GM12891 (cell line): ENCODE measurements at regions not wholly inside any gene's neighbourhood (a gene's known extent, or its start where the extent isn't known, plus 50 kb on each side); places are given as distances from the start of the nearest gene placed in this dataset.

Experiments
- DNase-seq: peaks from one replicate; pipeline ENCODE4 v3.0.0; 2011; ENCODE audit warnings: low spot score; ENCODE audit not compliant: insufficient read length
- FAIRE-seq: peaks from 2 replicates; lab custom pipeline; 2011; peaks lifted over from hg19 to GRCh38; lab: Jason Lieb, UNC
- PAX5 ChIP-seq: IDR thresholded peaks from 2 replicates; pipeline ENCODE4 v1.6.1; 2011; ENCODE audit warnings: low read length, moderate library complexity, mild to moderate bottlenecking; ENCODE audit not compliant: insufficient read depth, severe bottlenecking
- POLR2A ChIP-seq: IDR thresholded peaks from 2 replicates; pipeline ENCODE4 v1.6.1; 2011; ENCODE audit warnings: low read depth, low read length, control low read depth
- POLR2AphosphoS5 ChIP-seq: IDR thresholded peaks from 2 replicates; pipeline ENCODE4 v1.6.1; 2011; ENCODE audit warnings: low read depth, low read length, control low read depth
- POU2F2 ChIP-seq: IDR thresholded peaks from 2 replicates; pipeline ENCODE4 v1.6.1; 2011; ENCODE audit warnings: low read depth, mild to moderate bottlenecking, control low read depth, low read length, moderate library complexity
- SPI1 ChIP-seq: IDR thresholded peaks from 2 replicates; pipeline ENCODE4 v1.6.1; 2011; ENCODE audit warnings: low read depth, low read length, control low read depth
- TAF1 ChIP-seq: IDR thresholded peaks from 2 replicates; pipeline ENCODE4 v1.6.1; 2011; ENCODE audit warnings: low read depth, low read length, control low read depth

DNA sequence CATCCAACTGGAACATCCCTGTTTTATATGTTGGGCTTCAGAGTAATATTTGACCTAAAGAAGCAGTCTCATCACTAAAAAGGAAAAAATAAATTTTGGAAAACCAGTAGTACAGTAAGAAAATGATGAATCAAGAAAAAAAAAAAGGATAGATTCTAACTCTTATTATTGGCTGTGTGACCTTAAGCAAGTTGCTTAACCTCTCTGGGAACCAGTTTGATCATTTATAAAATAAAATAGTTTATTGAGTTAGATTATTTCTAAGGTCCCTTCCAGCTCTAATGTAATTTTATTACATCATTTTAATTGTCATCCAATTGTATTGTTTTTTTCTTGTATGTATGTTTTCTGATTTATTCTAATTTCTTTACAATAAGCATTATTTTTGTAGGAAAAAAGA is 127.0 kb downstream of the PRELID2 start:
- TF ChIP-seq PAX5 (no peak), TAF1 (no peak), POU2F2 (no peak), POLR2AphosphoS5 (no peak), SPI1 (no peak), POLR2A (no peak)
- FAIRE-seq (no peak), DNase-seq (no peak)

DNA sequence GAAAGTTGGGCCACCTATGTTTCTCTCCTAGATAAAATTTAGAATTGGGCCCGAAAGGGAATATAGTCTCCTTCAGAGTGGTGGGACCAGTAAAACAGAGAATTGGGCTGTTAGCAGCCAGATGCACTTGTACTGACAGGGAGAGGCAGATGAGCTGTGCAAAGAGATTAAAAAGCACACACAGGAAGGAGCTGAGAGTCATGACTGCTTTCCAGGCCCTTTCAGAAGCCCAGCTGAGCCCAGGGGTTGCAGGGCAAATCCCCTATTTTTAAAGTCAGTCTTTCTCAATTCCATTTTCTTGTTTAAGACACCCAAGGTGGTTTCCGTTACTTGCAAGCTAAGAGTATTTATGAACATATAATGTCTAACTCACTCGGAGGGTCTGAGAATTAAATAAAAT is 130.4 kb downstream of the PRELID2 start:
- TF ChIP-seq POLR2A (no peak), PAX5 (no peak), POU2F2 (no peak), TAF1 (no peak), SPI1 (no peak), POLR2AphosphoS5 (no peak)
- DNase-seq = no peak
- no peak for FAIRE-seq

DNA sequence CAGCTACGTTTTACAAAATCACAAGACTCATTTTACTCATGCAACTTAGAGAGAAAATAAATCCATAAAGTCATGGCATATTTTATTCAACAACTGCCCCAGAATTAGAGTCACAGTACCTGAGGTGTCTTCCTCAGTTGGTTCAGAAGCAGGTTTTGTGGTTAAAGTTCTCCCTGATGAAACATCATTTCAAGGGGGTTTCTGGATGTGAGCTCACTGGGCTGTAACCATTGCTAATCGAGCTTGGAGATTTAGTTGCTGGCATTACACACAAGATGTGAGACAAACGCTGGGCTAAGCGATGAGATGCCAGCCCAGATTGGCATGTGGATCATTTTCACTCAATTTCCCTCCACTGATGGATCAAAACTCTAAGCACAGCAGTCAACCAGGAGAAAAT is 131.3 kb downstream of the PRELID2 start:
- FAIRE-seq (no peak), DNase-seq (no peak)
- TF ChIP-seq POLR2A (no peak), POU2F2 (no peak)

GRCh38 chr5:145701404-145701803 is 133.7 kb downstream of the PRELID2 start:
- no peak for DNase-seq
- FAIRE-seq = no peak
- TF ChIP-seq POLR2A (no peak), TAF1 (no peak), POU2F2 (no peak), SPI1 (no peak)

DNA sequence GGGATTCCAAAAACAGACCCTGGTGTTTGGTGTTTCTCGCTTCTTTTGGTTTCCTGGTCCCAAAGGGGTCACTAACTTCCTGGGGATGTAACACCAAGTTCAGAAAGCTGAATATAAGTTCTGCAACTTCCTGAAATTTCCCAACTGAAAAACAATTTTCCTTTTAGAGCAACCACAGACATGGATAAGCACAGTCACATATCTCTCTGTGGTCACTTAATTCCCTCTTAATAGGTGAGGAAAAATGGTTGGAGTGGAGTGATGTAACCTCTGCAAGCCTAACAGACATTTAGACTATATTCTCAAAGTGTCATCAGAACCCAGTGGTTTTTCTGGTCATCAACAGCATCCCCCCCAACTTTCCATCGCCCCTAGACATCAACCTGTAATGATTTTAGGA is 135.3 kb downstream of the PRELID2 start:
- no peak for FAIRE-seq
- no peak for DNase-seq
- no peak for TF ChIP-seq PAX5
- TF ChIP-seq POLR2A = no peak
- TF ChIP-seq SPI1 = no peak
- TF ChIP-seq TAF1 = no peak
- no peak for TF ChIP-seq POLR2AphosphoS5
- TF ChIP-seq POU2F2 = no peak

DNA sequence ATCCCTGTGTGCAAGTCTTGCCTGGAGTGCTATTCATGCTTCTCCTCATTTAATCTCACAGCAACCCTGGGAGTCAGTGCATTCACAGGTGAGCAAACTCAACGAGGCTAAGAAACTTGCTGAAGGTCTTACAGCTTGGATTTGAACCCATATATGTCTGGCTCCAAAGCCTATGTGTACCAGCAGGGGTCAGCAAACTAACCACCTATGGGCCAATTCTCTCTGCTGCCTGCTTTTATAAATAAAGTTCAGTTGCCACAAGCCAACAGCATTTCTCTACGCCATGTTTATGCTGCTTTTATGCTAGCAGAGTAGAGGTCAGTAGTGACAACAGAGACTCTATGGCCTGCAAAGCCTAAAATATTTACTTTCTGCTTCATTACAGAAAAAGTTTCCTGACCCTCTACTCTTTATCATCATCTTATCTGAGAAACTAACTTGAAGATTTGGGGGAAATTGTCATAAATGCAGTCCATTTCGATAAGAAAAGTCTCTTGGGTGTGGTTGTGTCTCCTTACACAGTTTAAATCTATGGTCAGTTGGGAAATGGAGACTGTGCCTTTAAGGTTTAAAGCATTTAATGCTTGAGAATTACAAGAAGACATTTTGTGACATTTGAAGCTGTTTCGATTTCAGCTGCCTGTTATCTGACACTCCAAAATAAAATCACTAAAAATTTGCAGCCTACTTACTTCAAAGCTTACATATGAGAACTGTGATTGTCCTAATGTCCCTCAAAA is 137.7 kb downstream of the PRELID2 start:
- no peak for TF ChIP-seq SPI1
- no peak for TF ChIP-seq POLR2A
- no peak for TF ChIP-seq TAF1
- no peak for TF ChIP-seq PAX5
- TF ChIP-seq POU2F2 = no peak
- no peak for TF ChIP-seq POLR2AphosphoS5
- FAIRE-seq = peak; percentile 23
- peak; percentile 12 for DNase-seq

DNA sequence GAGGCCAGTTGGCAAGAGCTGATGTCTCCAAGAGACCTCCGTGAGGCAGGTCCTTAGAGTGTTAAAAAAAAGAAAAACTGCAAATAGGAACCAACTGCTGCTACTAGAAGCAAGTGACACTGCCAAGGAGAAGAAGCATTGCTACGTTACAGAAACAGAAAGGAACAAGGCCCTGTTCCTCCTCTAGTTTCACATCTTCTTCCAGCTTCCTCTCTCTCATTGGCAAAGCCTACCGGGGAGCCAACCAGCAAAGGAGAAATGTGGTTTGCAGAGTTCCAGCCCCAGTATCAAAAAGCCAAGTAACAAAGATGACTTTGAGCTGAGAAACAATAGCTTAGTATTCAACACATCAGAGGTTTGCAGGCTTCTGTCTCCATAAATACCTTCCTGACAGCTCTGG is 145.9 kb downstream of the PRELID2 start:
- TF ChIP-seq SPI1 (peak; percentile 52; the same call in 1 of the 2 replicates), POLR2A (no peak)
- FAIRE-seq (no peak), DNase-seq (no peak)

GRCh38 chr5:145687943-145688342 is 147.2 kb downstream of the PRELID2 start:
- no peak for FAIRE-seq
- TF ChIP-seq TAF1 = no peak
- no peak for TF ChIP-seq POLR2A
- no peak for TF ChIP-seq SPI1
- TF ChIP-seq POU2F2 = no peak
- no peak for TF ChIP-seq PAX5
- TF ChIP-seq POLR2AphosphoS5 = no peak
- DNase-seq = no peak

DNA sequence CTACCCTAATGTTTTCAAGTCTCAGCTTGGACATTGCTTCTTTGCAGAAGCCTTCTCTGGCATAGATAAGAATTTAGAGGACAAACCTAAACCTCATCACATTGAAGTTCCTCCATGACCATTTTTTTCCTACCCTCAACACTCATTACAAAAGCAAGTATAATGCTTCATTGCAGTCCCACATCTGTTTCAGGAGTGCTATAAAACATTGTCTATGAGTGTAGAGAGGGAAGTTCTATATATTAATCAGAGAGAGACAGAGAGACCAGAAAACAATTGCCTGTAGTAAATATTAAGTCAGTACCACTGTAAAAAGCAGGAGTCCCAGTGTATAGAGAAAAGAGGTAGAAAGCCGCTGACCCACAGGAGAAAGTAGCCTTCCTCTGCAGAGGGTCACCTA is 149.7 kb downstream of the PRELID2 start:
- FAIRE-seq (no peak), DNase-seq (no peak)
- TF ChIP-seq PAX5 (no peak), TAF1 (no peak), SPI1 (no peak), POU2F2 (no peak), POLR2A (no peak), POLR2AphosphoS5 (no peak)

DNA sequence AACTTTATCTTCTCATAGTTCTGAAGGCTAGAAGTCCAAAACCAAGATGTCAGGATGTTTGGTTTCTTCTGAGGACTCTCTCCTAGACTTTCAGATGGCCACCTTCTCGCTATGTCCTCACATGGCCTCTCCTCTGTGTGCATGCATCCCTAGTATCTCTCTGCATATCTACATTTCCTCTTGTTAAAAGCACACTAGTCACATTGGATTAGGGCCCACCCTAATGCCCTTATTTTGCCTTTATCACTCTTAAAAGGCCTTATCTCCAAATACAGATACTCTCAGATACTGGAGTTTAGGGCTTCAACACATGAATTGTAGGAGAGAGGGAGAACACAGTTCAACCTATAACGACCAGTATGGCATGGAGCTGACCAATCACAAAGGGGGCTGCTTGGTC is 151.7 kb downstream of the PRELID2 start:
- DNase-seq (no peak), FAIRE-seq (no peak)
- no peak for TF ChIP-seq TAF1
- no peak for TF ChIP-seq SPI1
- no peak for TF ChIP-seq POLR2AphosphoS5
- no peak for TF ChIP-seq PAX5
- no peak for TF ChIP-seq POU2F2
- TF ChIP-seq POLR2A = no peak

DNA sequence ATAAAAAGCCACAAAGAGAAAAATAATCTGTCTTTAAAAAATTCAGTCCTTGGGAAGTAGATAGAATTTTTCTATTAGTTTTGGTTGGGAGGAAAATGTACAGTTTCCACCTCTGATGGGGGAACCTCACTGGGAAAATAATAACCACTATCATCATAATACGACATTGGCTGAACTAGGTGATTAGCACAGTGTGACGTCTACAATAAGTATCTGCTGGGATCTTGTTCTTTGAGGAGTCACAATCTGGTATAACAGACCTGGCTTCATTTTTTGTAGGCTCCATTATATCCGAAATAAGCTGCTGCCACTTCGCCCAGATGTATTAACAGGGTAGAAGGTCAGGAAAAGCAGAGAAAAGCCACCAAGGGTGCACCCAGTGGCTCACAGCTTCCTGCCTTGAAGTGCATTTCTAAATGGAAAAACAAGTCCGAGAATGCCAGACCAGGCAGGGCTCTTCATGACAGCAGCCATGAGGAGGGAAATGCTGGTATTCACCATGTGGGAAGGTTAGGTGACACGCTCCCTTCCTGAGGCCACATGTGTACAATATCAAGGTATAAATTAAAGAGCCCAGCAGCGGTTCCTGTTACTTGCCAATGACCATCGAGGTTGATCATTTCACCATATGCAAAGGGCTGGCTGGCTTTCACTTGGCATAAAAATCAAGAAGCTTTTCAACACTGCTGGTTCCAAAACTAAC is 152.8 kb downstream of the PRELID2 start:
- DNase-seq (no peak), FAIRE-seq (no peak)
- no peak for TF ChIP-seq POLR2A
- no peak for TF ChIP-seq PAX5
- no peak for TF ChIP-seq POU2F2
- TF ChIP-seq POLR2AphosphoS5 = no peak
- TF ChIP-seq TAF1 = no peak
- no peak for TF ChIP-seq SPI1
